ENCODE measurements at regions not wholly inside any gene's neighbourhood (a gene's known extent, or its start where the extent isn't known, plus 50 kb on each side); places are given as distances from the start of the nearest gene placed in this dataset.

DNA sequence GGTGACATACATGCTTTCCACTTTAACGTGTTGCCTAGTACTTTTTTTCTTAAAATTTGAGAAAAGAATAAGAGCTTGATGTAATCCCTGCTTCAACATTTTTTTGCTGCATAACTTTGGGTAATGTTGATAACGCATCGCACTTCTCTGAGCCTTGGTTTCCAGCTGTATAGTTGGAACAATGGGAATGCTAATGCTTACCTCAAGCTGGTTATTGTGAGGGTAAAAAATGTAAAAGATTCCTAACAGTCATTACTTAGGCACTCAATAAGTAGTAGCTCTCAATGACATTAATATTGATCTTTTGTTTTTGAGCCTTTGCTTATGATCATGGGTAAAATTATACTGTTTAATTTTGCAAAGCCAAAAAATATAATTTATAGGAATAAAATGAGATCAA, 683.3 kb upstream of the CXADR start:
- Histone ChIP-seq H3K36me3 (ENCODE audit: low read depth) (no peaks in the 10 kb centered on the region), H3K4me1 (ENCODE audit: low read depth) (no peaks in the 10 kb centered on the region), H3K9me3 (no peaks in the 10 kb centered on the region), H3K4me3 (no peak overlapping the region)
- no peak for DNase-seq
- intact Hi-C loops (cut with DNase I, micrococcal nuclease), result loop anchor here in 1 of 2 donors (5.0 kb wide), 1 partner anchor 33 kb away; no protein-coding TSS in a partner anchor
- TF ChIP-seq, protein P1, sequence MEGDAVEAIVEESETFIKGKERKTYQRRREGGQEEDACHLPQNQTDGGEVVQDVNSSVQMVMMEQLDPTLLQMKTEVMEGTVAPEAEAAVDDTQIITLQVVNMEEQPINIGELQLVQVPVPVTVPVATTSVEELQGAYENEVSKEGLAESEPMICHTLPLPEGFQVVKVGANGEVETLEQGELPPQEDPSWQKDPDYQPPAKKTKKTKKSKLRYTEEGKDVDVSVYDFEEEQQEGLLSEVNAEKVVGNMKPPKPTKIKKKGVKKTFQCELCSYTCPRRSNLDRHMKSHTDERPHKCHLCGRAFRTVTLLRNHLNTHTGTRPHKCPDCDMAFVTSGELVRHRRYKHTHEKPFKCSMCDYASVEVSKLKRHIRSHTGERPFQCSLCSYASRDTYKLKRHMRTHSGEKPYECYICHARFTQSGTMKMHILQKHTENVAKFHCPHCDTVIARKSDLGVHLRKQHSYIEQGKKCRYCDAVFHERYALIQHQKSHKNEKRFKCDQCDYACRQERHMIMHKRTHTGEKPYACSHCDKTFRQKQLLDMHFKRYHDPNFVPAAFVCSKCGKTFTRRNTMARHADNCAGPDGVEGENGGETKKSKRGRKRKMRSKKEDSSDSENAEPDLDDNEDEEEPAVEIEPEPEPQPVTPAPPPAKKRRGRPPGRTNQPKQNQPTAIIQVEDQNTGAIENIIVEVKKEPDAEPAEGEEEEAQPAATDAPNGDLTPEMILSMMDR (IDR thresholded peaks at IDR 0.05), result no peak
- ATAC-seq, result no peak

DNA sequence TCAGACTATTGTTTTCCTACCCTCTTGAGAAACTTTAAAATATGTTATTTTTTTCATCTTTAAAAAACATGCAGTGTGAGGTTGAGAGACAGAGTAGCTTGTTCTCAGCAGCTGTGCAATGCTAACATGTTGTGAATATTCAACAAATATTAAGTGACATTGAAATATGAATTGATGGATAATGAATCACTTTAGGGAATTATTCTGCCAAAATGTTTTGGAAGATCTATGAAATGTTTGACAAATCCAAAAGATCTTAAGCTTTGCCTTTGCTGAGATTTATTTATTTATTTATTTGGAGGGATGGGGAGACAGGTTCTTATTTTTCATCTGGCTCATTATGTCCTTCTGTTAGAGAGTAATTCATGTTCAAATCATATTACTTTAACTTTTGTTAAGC, 680.1 kb upstream of the CXADR start:
- no peak for ATAC-seq
- no peak overlapping the region for H3K4me3 ChIP-seq
- no peaks in the 10 kb centered on the region for H3K9me3 ChIP-seq
- no peak for DNase-seq
- no peaks in the 10 kb centered on the region for H3K4me1 ChIP-seq (ENCODE audit: low read depth)
- no peaks in the 10 kb centered on the region for H3K36me3 ChIP-seq (ENCODE audit: low read depth)
- intact Hi-C loops (cut with DNase I, micrococcal nuclease), result no loop called here
- TF ChIP-seq, protein P1 (IDR thresholded peaks at IDR 0.05), result no peak

DNA sequence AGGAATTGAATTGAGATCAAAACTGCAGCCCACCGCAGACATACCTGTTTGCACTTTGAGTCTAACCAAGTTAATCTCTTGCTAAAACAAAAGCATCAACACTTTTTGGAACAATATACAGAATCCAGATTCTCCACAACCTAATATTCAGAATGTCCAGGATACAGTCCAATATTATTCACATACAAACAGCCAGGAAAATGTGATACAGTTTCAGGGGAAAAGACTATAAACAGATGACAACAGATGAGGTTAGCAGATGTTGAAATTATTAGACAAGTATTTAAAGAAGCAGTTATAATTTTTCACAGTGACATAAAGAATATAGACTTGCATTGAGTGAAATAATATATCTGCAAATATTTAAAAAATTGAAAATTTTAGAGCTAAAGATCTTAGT, 678.1 kb upstream of the CXADR start:
- DNase-seq (no peak), ATAC-seq (no peak)
- no peaks in the 10 kb centered on the region for H3K4me1 ChIP-seq (ENCODE audit: low read depth)
- intact Hi-C loops (cut with DNase I, micrococcal nuclease), result no loop called here
- TF ChIP-seq, protein P1 (IDR thresholded peaks at IDR 0.05), result no peak
- H3K9me3 ChIP-seq, result no peaks in the 10 kb centered on the region
- no peaks in the 10 kb centered on the region for H3K36me3 ChIP-seq (ENCODE audit: low read depth)
- no peak overlapping the region for H3K4me3 ChIP-seq

DNA sequence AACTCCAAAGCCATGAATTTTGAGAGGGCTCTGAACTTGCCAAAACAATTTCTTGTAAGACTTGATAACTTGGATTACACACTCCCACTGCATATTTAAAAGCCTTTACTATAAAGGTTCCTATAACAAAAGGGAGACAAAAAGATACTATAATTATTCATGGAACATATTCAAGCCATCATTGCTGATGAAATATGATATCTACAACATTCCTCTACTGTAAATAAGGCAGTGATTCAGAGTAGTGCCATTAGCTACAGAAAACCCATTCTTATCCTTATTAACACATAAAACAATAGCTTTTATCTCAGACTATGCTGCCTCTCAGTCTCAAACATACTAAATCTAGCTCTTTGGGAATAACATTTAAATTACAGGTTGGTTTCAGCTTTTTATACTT, 675.5 kb upstream of the CXADR start:
- Histone ChIP-seq H3K4me3 (no peak overlapping the region), H3K9me3 (no peaks in the 10 kb centered on the region), H3K4me1 (ENCODE audit: low read depth) (no peaks in the 10 kb centered on the region), H3K36me3 (ENCODE audit: low read depth) (no peaks in the 10 kb centered on the region)
- DNase-seq (no peak), ATAC-seq (no peak)
- TF ChIP-seq, protein P1 (IDR thresholded peaks at IDR 0.05), result no peak
- intact Hi-C loops (cut with DNase I, micrococcal nuclease), result no loop called here

DNA sequence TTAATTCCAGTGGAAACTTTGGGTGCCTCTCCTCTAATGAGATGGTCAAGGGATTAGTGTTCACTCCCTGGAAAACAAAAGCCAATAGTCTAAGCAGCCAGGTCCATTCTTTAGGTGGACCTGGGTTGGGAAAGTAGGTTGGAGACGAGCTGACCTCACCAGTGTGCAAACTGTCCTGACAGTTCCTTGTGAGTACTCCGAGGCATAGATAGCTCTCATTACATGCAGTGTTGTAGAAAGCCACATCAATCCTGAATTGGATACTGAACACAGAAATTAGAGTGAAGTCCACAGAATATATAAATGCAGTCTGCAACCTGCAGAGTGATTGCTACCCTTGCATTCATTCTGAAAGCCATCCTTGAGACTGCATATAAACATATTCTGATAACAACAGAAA, 675.1 kb upstream of the CXADR start:
- H3K4me1 ChIP-seq (ENCODE audit: low read depth), result no peaks in the 10 kb centered on the region
- H3K4me3 ChIP-seq, result no peak overlapping the region
- TF ChIP-seq, protein P1 (IDR thresholded peaks at IDR 0.05), result no peak
- intact Hi-C loops (cut with DNase I, micrococcal nuclease), result no loop called here
- DNase-seq, result no peak
- H3K9me3 ChIP-seq, result no peaks in the 10 kb centered on the region
- ATAC-seq, result no peak
- no peaks in the 10 kb centered on the region for H3K36me3 ChIP-seq (ENCODE audit: low read depth)

DNA sequence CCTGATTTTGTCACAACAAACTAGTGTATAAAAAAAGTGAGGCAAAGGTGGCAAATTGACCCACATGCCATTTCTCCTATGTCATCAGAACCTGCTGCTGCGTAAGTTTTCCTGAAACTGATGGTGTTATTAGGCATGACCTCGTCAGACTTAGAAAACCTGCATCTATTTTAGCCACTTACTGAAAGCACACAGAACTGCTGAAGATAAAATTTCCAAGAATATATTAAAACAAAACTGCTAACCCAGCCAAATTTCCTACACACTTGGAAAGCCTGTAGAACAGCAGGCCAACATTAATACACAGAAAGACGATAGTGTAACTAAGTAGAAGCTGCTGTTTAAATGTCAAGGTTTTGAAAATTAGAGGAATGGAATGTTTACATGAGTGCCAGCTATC, 674.5 kb upstream of the CXADR start:
- intact Hi-C loops (cut with DNase I, micrococcal nuclease), result no loop called here
- Histone ChIP-seq H3K4me3 (no peak overlapping the region), H3K36me3 (ENCODE audit: low read depth) (no peaks in the 10 kb centered on the region), H3K9me3 (no peaks in the 10 kb centered on the region), H3K4me1 (ENCODE audit: low read depth) (no peaks in the 10 kb centered on the region)
- DNase-seq, result no peak
- ATAC-seq, result no peak
- TF ChIP-seq, protein P1 (IDR thresholded peaks at IDR 0.05), result no peak

Data from mucosa of descending colon (tissue), 3 donors.